Ovary (tissue), 7 donors: ENCODE measurements at regions not wholly inside any gene's neighbourhood (a gene's known extent, or its start where the extent isn't known, plus 50 kb on each side); places are given as distances from the start of the nearest gene placed in this dataset.

Source experiments
- DNase-seq, 5 donors: peaks; one replicate each; pipeline ENCODE4 v3.0.0-alpha.2; 2019 to 2020
- H3K27ac ChIP-seq, 2 donors: fragments of 200-600 bp; one replicate each; pipeline versions ENCODE4 v1.5.1 to v1.8.0; 2019 to 2022
- H3K27me3 ChIP-seq: fragments of 200-600 bp; one replicate; pipeline ENCODE4 v1.8.0; 2022
- H3K36me3 ChIP-seq: fragments of 200-600 bp; sonication (generic); one replicate; pipeline ENCODE4 v1.5.1; 2019
- H3K4me1 ChIP-seq: one replicate; pipeline ENCODE4 v1.8.1; 2013; ENCODE audit warnings: mild to moderate bottlenecking, moderate library complexity; ENCODE audit not compliant: insufficient read depth
- H3K4me3 ChIP-seq: fragments of 200-600 bp; sonication (generic); one replicate; pipeline ENCODE4 v1.5.1; 2017
- H3K9me3 ChIP-seq, 2 donors: fragments of 200-600 bp in 1 of 2; sonication (generic) in 1 of 2; one replicate each; pipeline versions ENCODE4 v1.5.1 to v1.8.1; 2013 to 2019; ENCODE audit warnings: mild to moderate bottlenecking in 1 of 2, moderate library complexity in 1 of 2
- EP300 ChIP-seq: sonication (generic); formaldehyde crosslinking; IDR thresholded peaks from one replicate; pipeline ENCODE4 v1.6.1; 2017; ENCODE audit warnings: antibody characterized with exemption
- POLR2A ChIP-seq: fragments of 450-650 bp; IDR thresholded peaks from one replicate; pipeline ENCODE4 v1.6.1; 2017; ENCODE audit warnings: antibody characterized with exemption, mild to moderate bottlenecking, moderate library complexity
- WGBS, 3 donors: extraction: QIAGEN DNeasy Blood & Tissue Kit in 1 of 3; methylation state at CpG; one replicate each; pipeline versions ENCODE4 v1.1.5 to v1.1.7; 2013 to 2017; 5-methylcytosine and 5-hydroxymethylcytosine counted together
- intact Hi-C, 4 donors: fragments of 100-400 bp; cut with DNase I; formaldehyde crosslinking; loops; one replicate each; pipeline versions ENCODE4 v1.11.0 to v1.15.1; 2022 to 2023
- TF ChIP-seq, protein P1 (sequence below), 3 donors: fragments of 450-650 bp in 2 of 3; fragments of 200-600 bp in 1 of 3; IDR thresholded peaks; one replicate each; pipeline versions ENCODE4 v1.5.1 to v1.8.0; 2016 to 2022; ENCODE audit warnings: antibody characterized with exemption in 3 of 3, mild to moderate bottlenecking in 1 of 3
- donor health status: DM: no; HTN: no; CAD: no; lungs with moderate emphysema.
- donor health status: DM: no; HTN: no; CAD: no.
- donor health status: Bipolar disorder and iron deficiency.
- donor health status: DM: no; HTN: no; CAD: no.
- donor health status: DM: yes; HTN: yes; CAD: no.

DNA sequence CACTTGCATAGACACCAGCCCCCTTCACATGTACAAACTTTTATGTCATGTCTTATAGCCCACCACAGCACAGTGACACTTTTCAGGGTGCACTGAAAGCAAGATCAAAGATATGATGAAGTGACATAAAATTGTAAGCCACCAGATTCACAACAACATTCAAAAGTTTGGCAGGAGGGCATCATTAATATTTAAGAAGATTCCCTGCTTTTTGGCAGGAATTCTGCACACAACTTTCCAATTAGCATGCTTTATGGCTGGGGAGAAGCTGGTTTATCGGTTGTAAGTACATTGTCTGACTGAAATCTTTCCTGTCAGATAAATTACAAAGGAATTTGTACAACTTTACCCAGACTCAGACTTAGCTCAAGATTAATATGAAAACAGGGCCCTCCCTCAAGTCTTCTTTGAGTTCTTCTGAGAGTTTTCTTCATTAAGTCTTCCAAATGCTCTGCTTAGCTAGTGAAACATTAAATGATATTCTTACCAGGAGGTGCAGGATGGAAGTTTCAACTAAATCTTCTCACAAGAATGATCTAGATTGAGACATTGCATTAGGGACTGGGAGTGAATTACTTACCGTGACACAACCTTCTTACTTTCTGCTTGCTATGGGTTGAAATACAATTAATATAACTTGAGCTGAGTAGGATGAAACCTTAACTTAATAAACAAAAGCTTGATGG lies 523.8 kb downstream of the PPARGC1A start:
- 37 to 53% (median 51%) methylated on average over 2 of the region's 2 CpGs for WGBS, 3 donors
- no peaks in the 10 kb centered on the region for H3K27me3 ChIP-seq
- no peak overlapping the region for H3K4me3 ChIP-seq
- no peaks in the 10 kb centered on the region for H3K4me1 ChIP-seq
- no peaks in the 10 kb centered on the region for H3K9me3 ChIP-seq
- no peak overlapping the region for H3K27ac ChIP-seq
- TF ChIP-seq POLR2A (no peak), EP300 (no peak)
- TF ChIP-seq, protein P1, sequence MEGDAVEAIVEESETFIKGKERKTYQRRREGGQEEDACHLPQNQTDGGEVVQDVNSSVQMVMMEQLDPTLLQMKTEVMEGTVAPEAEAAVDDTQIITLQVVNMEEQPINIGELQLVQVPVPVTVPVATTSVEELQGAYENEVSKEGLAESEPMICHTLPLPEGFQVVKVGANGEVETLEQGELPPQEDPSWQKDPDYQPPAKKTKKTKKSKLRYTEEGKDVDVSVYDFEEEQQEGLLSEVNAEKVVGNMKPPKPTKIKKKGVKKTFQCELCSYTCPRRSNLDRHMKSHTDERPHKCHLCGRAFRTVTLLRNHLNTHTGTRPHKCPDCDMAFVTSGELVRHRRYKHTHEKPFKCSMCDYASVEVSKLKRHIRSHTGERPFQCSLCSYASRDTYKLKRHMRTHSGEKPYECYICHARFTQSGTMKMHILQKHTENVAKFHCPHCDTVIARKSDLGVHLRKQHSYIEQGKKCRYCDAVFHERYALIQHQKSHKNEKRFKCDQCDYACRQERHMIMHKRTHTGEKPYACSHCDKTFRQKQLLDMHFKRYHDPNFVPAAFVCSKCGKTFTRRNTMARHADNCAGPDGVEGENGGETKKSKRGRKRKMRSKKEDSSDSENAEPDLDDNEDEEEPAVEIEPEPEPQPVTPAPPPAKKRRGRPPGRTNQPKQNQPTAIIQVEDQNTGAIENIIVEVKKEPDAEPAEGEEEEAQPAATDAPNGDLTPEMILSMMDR (IDR thresholded peaks at IDR 0.05): no peak
- no peak for DNase-seq
- intact Hi-C loops: no loop called here
- no peaks in the 10 kb centered on the region for H3K36me3 ChIP-seq

DNA sequence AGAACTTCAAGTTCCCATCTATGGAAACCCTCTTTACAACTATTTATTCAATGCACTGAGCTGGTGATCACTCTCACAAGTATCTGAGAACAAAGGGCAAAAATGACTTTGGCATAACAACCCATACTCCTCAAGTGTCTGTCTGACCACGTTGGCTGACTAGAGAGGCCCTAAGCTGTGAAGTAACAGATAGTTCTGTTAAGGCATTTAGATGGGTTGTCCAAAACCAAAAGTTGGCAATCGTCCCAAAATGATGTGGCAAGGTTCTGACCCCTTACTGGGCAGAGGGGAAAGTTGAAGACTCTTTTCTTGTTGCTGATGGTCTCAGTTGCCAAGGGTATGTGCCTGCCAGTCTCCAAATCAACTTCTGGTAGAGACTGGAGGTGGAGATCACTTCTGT lies 524.8 kb downstream of the PPARGC1A start:
- WGBS, 3 donors: 34 to 42% (median 39%) methylated on average over 2 of the region's 2 CpGs
- H3K9me3 ChIP-seq: no peaks in the 10 kb centered on the region
- H3K27ac ChIP-seq: no peak overlapping the region
- no peaks in the 10 kb centered on the region for H3K27me3 ChIP-seq
- H3K4me3 ChIP-seq: no peak overlapping the region
- intact Hi-C loops: no loop called here
- no peak for TF ChIP-seq EP300
- no peak for TF ChIP-seq POLR2A
- TF ChIP-seq, protein P1 (IDR thresholded peaks at IDR 0.05): no peak
- H3K36me3 ChIP-seq: no peaks in the 10 kb centered on the region
- no peak for DNase-seq
- H3K4me1 ChIP-seq: no peaks in the 10 kb centered on the region

DNA sequence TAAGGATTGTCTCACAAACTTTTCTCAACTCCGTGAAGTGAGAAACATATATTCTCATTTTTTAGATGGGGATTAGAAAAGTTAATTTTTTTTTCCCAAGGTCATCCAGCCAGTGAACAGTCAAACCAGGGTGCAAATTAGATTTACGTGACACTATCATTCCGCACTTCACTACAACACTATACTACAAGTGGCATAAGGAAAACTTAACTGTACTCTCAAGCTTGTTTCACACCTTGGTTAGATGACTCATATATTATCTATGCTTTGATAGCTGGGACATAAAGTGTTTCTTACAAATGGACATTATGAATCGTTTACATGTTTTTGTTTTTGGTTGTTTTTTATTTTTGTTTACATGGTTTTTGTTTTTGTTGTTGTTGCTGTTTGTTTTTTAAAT lies 525.7 kb downstream of the PPARGC1A start:
- intact Hi-C loops: no loop called here
- 86% methylated on average over 4 of the region's 4 CpGs for WGBS, 3 donors
- no peak overlapping the region for H3K27ac ChIP-seq
- no peaks in the 10 kb centered on the region for H3K9me3 ChIP-seq
- no peaks in the 10 kb centered on the region for H3K27me3 ChIP-seq
- H3K36me3 ChIP-seq: no peaks in the 10 kb centered on the region
- TF ChIP-seq, protein P1 (IDR thresholded peaks at IDR 0.05): no peak
- TF ChIP-seq POLR2A (no peak), EP300 (no peak)
- H3K4me1 ChIP-seq: no peaks in the 10 kb centered on the region
- no peak overlapping the region for H3K4me3 ChIP-seq
- DNase-seq: no peak

DNA sequence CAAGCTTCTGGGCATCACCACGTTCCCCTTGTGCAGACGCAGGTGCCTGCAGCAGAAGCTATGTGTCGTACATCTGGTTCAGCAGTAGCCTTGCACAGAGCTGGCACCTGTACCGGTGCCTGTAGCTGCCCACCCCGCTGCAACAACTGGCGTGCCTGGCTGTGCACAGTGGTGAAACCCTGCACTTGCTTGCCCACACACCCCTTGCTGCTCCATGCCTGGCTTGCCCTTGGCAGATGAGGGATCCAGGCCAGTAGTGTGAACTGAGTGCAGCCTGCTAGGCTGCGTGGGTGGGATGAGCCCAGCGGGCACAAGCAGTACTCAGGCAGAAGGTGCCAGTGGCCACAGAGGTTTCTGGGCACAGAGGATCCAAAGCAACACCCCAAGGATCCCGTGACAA lies 528.4 kb downstream of the PPARGC1A start:
- Histone ChIP-seq H3K4me1 (no peaks in the 10 kb centered on the region), H3K27ac (no peak overlapping the region), H3K36me3 (no peaks in the 10 kb centered on the region), H3K9me3 (no peaks in the 10 kb centered on the region), H3K27me3 (no peaks in the 10 kb centered on the region), H3K4me3 (no peak overlapping the region)
- no peak for DNase-seq
- no peak for TF ChIP-seq EP300
- TF ChIP-seq POLR2A: no peak
- TF ChIP-seq, protein P1 (IDR thresholded peaks at IDR 0.05): no peak
- intact Hi-C loops: no loop called here
- 88 to 96% (median 94%) methylated on average over 9 of the region's 9 CpGs for WGBS, 3 donors
